ENCODE measurements at regions not wholly inside any gene's neighbourhood (a gene's known extent, or its start where the extent isn't known, plus 50 kb on each side); places are given as distances from the start of the nearest gene placed in this dataset.

DNA sequence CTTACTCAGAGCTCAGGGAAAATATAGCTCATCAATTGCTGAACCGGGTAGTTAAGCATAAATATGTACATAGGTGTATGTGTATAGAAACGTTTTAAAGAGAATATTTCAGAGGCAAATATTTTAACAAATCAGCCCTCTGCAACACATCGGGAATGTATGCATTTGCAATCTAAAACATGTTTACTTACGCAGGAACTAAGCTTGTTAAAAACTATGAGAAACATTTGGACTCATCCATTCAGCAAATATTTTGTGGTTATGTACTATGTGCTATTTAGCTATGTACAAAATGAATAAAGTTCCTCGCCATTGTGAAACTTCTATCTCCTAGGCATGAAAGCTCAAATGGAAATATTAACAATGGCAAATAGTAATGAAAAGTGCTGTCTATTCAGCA lies 469.9 kb downstream of the ARHGEF28 start:
- Histone ChIP-seq H3K27ac (ENCODE audit: low read depth, low read length) (no peak overlapping the region), H4K20me1 (ENCODE audit: insufficient read depth, low read length) (no peaks in the 10 kb centered on the region), H3K36me3 (ENCODE audit: insufficient read depth, low read length) (no peaks in the 10 kb centered on the region), H3K4me3 (ENCODE audit: insufficient read depth, low read length) (no peak overlapping the region), H3K4me2 (ENCODE audit: insufficient read depth, low read length) (no peak overlapping the region), H3K9me3 (ENCODE audit: low read depth, low read length) (no peaks in the 10 kb centered on the region), H2AFZ (ENCODE audit: low read length) (no peak overlapping the region), H3K27me3 (ENCODE audit: insufficient read depth, low read length) (no peaks in the 10 kb centered on the region), H3K79me2 (ENCODE audit: insufficient read depth, low read length) (no peaks in the 10 kb centered on the region), H3K4me1 (ENCODE audit: insufficient read depth, low read length) (no peaks in the 10 kb centered on the region)
- TF ChIP-seq, protein P1, sequence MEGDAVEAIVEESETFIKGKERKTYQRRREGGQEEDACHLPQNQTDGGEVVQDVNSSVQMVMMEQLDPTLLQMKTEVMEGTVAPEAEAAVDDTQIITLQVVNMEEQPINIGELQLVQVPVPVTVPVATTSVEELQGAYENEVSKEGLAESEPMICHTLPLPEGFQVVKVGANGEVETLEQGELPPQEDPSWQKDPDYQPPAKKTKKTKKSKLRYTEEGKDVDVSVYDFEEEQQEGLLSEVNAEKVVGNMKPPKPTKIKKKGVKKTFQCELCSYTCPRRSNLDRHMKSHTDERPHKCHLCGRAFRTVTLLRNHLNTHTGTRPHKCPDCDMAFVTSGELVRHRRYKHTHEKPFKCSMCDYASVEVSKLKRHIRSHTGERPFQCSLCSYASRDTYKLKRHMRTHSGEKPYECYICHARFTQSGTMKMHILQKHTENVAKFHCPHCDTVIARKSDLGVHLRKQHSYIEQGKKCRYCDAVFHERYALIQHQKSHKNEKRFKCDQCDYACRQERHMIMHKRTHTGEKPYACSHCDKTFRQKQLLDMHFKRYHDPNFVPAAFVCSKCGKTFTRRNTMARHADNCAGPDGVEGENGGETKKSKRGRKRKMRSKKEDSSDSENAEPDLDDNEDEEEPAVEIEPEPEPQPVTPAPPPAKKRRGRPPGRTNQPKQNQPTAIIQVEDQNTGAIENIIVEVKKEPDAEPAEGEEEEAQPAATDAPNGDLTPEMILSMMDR (IDR thresholded peaks at IDR 0.05; ENCODE audit: extremely low read depth, low read depth, low read length): no peak
- DNase-seq (ENCODE audit: insufficient read length, low spot score, missing footprints): no peak

GRCh38 chr5:74094782-74095108 lies 468.7 kb downstream of the ARHGEF28 start:
- no peak overlapping the region for H3K27ac ChIP-seq (ENCODE audit: low read depth, low read length)
- no peaks in the 10 kb centered on the region for H3K4me1 ChIP-seq (ENCODE audit: insufficient read depth, low read length)
- no peaks in the 10 kb centered on the region for H3K9me3 ChIP-seq (ENCODE audit: low read depth, low read length)
- no peak for DNase-seq (ENCODE audit: insufficient read length, low spot score, missing footprints)
- H4K20me1 ChIP-seq (ENCODE audit: insufficient read depth, low read length): no peaks in the 10 kb centered on the region
- TF ChIP-seq, protein P1 (IDR thresholded peaks at IDR 0.05; ENCODE audit: extremely low read depth, low read depth, low read length): no peak
- no peaks in the 10 kb centered on the region for H3K36me3 ChIP-seq (ENCODE audit: insufficient read depth, low read length)
- H3K27me3 ChIP-seq (ENCODE audit: insufficient read depth, low read length): no peaks in the 10 kb centered on the region
- H2AFZ ChIP-seq (ENCODE audit: low read length): no peak overlapping the region
- H3K4me2 ChIP-seq (ENCODE audit: insufficient read depth, low read length): no peak overlapping the region
- H3K79me2 ChIP-seq (ENCODE audit: insufficient read depth, low read length): no peaks in the 10 kb centered on the region
- H3K4me3 ChIP-seq (ENCODE audit: insufficient read depth, low read length): no peak overlapping the region

- DNase-seq (ENCODE audit: insufficient read length, low spot score, missing footprints): no peak
- TF ChIP-seq, protein P1 (IDR thresholded peaks at IDR 0.05; ENCODE audit: extremely low read depth, low read depth, low read length): no peak
- no peak overlapping the region for H2AFZ ChIP-seq (ENCODE audit: low read length)
- no peak overlapping the region for H3K4me3 ChIP-seq (ENCODE audit: insufficient read depth, low read length)
- no peak overlapping the region for H3K27ac ChIP-seq (ENCODE audit: low read depth, low read length)
- H3K4me1 ChIP-seq (ENCODE audit: insufficient read depth, low read length): no peaks in the 10 kb centered on the region
- H4K20me1 ChIP-seq (ENCODE audit: insufficient read depth, low read length): no peaks in the 10 kb centered on the region
- H3K4me2 ChIP-seq (ENCODE audit: insufficient read depth, low read length): no peak overlapping the region
- H3K36me3 ChIP-seq (ENCODE audit: insufficient read depth, low read length): no peaks in the 10 kb centered on the region
- no peaks in the 10 kb centered on the region for H3K27me3 ChIP-seq (ENCODE audit: insufficient read depth, low read length)
- H3K79me2 ChIP-seq (ENCODE audit: insufficient read depth, low read length): no peaks in the 10 kb centered on the region
- H3K9me3 ChIP-seq (ENCODE audit: low read depth, low read length): no peaks in the 10 kb centered on the region
Observed at GRCh38 chr5:74094096-74094781, 468.2 kb downstream of the ARHGEF28 start.

DNA sequence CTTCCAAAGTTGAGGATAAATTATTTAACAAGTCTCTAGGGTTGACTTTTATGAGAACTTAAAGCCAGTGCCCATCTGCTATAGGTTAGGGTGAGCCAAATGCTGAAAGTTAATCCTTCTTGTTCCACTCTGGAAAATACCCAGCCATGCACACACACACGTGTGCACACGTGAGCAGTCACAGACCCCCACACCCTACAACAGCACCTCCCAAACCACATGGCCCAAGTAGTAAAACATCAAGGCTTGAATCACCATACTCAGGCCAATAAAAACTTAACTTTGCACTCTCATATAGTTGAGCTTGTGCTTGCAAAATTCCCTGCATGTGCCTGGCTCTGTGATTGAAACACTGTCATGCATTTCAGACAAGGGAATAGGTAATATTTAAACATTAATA lies 467.6 kb downstream of the ARHGEF28 start:
- Histone ChIP-seq H3K9me3 (ENCODE audit: low read depth, low read length) (no peaks in the 10 kb centered on the region), H3K4me2 (ENCODE audit: insufficient read depth, low read length) (no peak overlapping the region), H3K27ac (ENCODE audit: low read depth, low read length) (no peak overlapping the region), H2AFZ (ENCODE audit: low read length) (no peak overlapping the region), H3K36me3 (ENCODE audit: insufficient read depth, low read length) (no peaks in the 10 kb centered on the region), H3K4me1 (ENCODE audit: insufficient read depth, low read length) (no peaks in the 10 kb centered on the region), H3K27me3 (ENCODE audit: insufficient read depth, low read length) (no peaks in the 10 kb centered on the region), H4K20me1 (ENCODE audit: insufficient read depth, low read length) (no peaks in the 10 kb centered on the region), H3K79me2 (ENCODE audit: insufficient read depth, low read length) (no peaks in the 10 kb centered on the region), H3K4me3 (ENCODE audit: insufficient read depth, low read length) (no peak overlapping the region)
- TF ChIP-seq, protein P1 (IDR thresholded peaks at IDR 0.05; ENCODE audit: extremely low read depth, low read depth, low read length): no peak
- DNase-seq (ENCODE audit: insufficient read length, low spot score, missing footprints): no peak
